Progenitor cell of endocrine pancreas (in vitro differentiated cells): ENCODE measurements at regions not wholly inside any gene's neighbourhood (a gene's known extent, or its start where the extent isn't known, plus 50 kb on each side); places are given as distances from the start of the nearest gene placed in this dataset.
A peak's percentile ranks its signal among the peaks of the same experiment; 100 is the strongest.

ENCODE experiments used
- DNase-seq: peaks from one replicate; pipeline ENCODE4 v3.0.0; 2021; ENCODE audit warnings: low spot score; ENCODE audit not compliant: unreplicated experiment
- H3K27ac Mint-ChIP-seq: 2 replicates; pipeline ENCODE4 v1.8.0; 2021; ENCODE audit warnings: mild to moderate bottlenecking, moderate library complexity, mixed read lengths
- H3K27me3 Mint-ChIP-seq: 2 replicates; pipeline ENCODE4 v1.8.0; 2021; ENCODE audit warnings: mixed read lengths
- H3K36me3 Mint-ChIP-seq: 2 replicates; pipeline ENCODE4 v1.8.0; 2022; ENCODE audit warnings: mixed read lengths; ENCODE audit not compliant: insufficient read depth
- H3K4me1 Mint-ChIP-seq: 2 replicates; pipeline ENCODE4 v1.8.0; 2021; ENCODE audit warnings: low read depth, mixed read lengths
- H3K4me3 Mint-ChIP-seq: 2 replicates; pipeline ENCODE4 v1.8.0; 2021; ENCODE audit warnings: low read depth, mild to moderate bottlenecking, moderate library complexity, mixed read lengths
- H3K9me3 Mint-ChIP-seq: 2 replicates; pipeline ENCODE4 v1.8.0; 2021; ENCODE audit warnings: low read depth, mixed read lengths
- microRNA-seq: library from miRNA; unstranded; fragments of <30 nt; microRNA quantifications from one replicate; pipeline ENCODE4 v1.1.0, GENCODE V29; 2020; ENCODE audit warnings: borderline number of aligned reads; ENCODE audit not compliant: unreplicated experiment
- TF ChIP-seq, protein P1 (sequence below): fragments of 200-600 bp; sonication (generic); IDR thresholded peaks from one replicate; pipeline ENCODE4 v1.5.0; 2021; ENCODE audit warnings: antibody characterized with exemption, mild to moderate bottlenecking; ENCODE audit not compliant: unreplicated experiment

DNA sequence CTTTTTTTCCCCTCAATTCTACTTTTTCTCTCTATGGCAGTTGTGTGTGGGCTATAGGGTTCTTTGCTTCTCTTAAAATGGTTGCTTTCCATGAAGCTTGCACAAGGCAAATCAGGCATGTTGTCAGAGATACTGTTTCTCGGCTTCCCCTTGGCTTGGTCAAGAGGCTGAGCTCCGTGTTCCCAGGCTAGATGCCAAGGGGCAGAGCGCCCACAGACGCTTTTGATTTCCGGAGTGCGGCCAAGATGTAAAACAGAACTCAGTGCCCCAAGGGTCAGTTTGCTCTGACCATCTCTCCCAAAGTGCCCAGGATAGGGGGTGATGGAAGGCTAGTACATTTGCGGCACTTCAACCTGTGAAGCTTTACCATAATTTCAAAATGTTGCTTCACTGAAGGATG, 64.2 kb upstream of the DIPK2B start:
- TF ChIP-seq, protein P1, sequence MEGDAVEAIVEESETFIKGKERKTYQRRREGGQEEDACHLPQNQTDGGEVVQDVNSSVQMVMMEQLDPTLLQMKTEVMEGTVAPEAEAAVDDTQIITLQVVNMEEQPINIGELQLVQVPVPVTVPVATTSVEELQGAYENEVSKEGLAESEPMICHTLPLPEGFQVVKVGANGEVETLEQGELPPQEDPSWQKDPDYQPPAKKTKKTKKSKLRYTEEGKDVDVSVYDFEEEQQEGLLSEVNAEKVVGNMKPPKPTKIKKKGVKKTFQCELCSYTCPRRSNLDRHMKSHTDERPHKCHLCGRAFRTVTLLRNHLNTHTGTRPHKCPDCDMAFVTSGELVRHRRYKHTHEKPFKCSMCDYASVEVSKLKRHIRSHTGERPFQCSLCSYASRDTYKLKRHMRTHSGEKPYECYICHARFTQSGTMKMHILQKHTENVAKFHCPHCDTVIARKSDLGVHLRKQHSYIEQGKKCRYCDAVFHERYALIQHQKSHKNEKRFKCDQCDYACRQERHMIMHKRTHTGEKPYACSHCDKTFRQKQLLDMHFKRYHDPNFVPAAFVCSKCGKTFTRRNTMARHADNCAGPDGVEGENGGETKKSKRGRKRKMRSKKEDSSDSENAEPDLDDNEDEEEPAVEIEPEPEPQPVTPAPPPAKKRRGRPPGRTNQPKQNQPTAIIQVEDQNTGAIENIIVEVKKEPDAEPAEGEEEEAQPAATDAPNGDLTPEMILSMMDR = no peak
- Mint-ChIP-seq H3K4me3 (no peak overlapping the region), H3K27ac (no peak overlapping the region), H3K27me3 (no peaks in the 10 kb centered on the region), H3K9me3 (peaks cover 22% of the 10 kb centered on the region), H3K4me1 (no peaks in the 10 kb centered on the region), H3K36me3 (no peaks in the 10 kb centered on the region)
- no peak for DNase-seq

- H3K27me3 Mint-ChIP-seq = no peaks in the 10 kb centered on the region
- no peak overlapping the region for H3K4me3 Mint-ChIP-seq
- no peak for DNase-seq
- H3K4me1 Mint-ChIP-seq = no peaks in the 10 kb centered on the region
- H3K36me3 Mint-ChIP-seq = no peaks in the 10 kb centered on the region
- TF ChIP-seq, protein P1 = no peak
- peaks cover 12% of the 10 kb centered on the region for H3K9me3 Mint-ChIP-seq
- H3K27ac Mint-ChIP-seq = no peak overlapping the region
Observed at GRCh38 chrX:45261471-45261870, 60.8 kb upstream of the DIPK2B start.

DNA sequence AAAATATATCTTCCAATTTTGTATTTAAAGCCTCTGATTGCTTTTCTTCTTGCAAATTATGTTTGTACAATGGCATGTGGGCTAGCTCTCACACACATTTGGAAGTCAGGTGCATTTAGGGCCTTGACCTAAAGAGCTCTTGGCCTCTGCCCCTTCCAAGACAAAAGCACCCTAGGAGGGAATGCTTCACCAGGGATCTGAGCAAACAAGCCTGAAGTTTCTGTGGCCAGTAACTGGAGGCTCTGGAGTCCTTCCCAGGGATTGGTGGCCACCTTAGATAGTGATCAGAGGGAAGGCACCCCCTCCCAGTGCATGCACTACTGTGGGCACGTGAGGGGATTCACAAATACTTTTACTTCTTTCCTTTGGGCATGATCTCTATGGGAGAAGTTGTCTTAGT, 60.3 kb upstream of the DIPK2B start:
- no peaks in the 10 kb centered on the region for H3K4me1 Mint-ChIP-seq
- no peak for DNase-seq
- TF ChIP-seq, protein P1 = no peak
- H3K9me3 Mint-ChIP-seq = peaks cover 12% of the 10 kb centered on the region
- H3K4me3 Mint-ChIP-seq = no peak overlapping the region
- H3K36me3 Mint-ChIP-seq = no peaks in the 10 kb centered on the region
- no peak overlapping the region for H3K27ac Mint-ChIP-seq
- no peaks in the 10 kb centered on the region for H3K27me3 Mint-ChIP-seq

DNA sequence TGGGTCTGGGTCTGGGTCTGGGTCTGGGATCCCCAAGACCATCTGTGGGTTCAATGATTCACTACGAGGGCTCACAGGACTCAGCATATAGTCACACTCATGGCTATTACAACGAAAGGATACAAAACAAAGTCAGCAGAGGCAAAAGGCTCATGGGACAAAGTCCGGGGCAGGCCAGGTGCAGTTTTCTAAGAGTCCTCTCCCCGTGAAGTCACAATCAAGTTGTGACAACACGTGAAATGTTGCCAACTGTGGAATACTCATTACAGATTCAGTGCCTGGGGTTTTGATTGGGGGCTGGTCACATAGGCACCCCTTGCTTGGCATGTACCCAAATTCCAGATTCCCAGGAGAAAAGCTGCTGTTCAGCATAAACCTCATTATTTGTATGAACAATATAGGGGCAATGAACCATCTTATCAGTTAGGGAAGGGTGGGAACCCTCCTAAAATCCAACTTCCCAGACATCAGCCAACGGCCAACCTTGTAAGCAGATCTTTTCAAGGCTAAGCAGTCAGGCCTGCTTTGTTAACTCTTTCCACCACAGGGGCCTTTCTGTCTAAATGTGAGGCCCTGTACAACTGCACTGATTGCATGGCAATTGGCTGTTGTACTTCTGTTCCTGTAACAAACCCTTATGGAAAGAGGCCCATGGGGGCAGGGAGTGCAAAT, 58.2 kb upstream of the DIPK2B start:
- H3K27ac Mint-ChIP-seq = no peak overlapping the region
- H3K9me3 Mint-ChIP-seq = peaks cover 12% of the 10 kb centered on the region

More for the DNA sequence above, 58.2 kb upstream of the DIPK2B start:
- TF ChIP-seq, protein P1 = no peak
- Mint-ChIP-seq H3K27me3 (no peaks in the 10 kb centered on the region), H3K36me3 (no peaks in the 10 kb centered on the region), H3K4me1 (no peaks in the 10 kb centered on the region), H3K4me3 (no peak overlapping the region)
- DNase-seq = no peak

Small RNA genes in the stretch of these regions (microRNA-seq; reads per million reads assigned to microRNA genes)
- gene MIR221 = 3,331 reads per million, percentile 86 among the genes with 10 or more reads in this experiment
- gene MIR222 = 1,037 reads per million, percentile 79 among the genes with 10 or more reads in this experiment
